Esophagus mucosa (tissue), 1 donor: ENCODE measurements at regions not wholly inside any gene's neighbourhood (a gene's known extent, or its start where the extent isn't known, plus 50 kb on each side); places are given as distances from the start of the nearest gene placed in this dataset.

Experiments
- ATAC-seq: fragments of 200-7000 bp; cut with Tn5 transposase; one replicate; pipeline ENCODE4 v1.9.1; 2020
- donor health status: DM: yes; HTN: yes; CAD: no.

DNA sequence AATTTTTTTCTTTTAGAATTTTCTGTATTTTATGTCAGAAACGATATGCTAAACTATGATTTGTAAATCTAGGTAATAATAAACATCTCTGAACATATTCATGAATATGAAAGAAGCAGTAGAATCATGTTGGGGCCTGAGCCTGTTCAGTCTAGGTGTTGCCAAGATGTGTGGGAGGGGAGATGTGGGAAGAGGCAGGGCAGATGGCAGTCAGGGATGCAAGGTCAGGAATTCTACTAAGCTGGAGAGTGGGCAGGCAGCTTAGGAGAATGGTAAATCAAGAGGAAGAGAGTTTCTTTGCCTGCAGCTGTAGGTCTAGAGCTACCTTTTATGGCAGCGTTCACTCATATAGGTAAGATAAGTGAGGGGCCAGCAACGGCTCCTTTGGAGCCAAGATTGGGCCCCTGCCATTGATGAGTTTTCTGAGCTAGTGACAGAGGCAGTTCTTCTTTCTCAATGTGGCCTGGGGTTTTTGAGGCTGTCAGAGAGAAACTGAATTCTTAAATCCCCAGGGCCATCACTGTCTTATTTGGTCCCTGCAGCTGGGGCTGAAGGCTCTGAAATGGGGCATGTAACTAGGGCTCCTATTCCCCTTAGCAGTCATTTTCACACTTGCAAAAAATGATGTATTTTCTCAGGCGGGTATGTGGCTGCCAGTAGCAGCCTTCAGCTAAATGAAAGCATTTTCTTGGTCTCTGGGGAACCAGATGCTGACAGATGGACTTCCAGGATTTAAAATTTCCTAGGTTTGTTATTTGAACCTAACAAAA is 232.8 kb downstream of the PIK3C3 start:
- peak; percentile 58 for ATAC-seq

DNA sequence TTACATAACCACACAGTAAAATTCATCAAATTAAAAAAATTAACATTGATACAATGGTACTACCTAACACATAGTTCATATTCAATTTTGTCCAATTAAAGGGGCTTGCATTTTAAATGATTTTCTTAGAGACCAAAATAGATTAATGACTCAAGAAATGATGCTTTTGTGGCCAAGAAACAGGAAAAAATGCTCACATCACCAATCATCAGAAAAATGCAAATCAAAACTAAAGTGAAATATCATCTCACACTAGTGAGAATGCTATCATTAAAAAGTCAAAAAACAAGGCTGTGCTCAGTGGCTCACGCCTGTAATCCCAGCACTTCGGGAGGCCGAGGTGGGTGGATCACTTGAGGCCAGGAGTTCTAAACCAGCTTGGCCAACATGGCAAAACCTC is 235.6 kb downstream of the PIK3C3 start:
- no peak for ATAC-seq

DNA sequence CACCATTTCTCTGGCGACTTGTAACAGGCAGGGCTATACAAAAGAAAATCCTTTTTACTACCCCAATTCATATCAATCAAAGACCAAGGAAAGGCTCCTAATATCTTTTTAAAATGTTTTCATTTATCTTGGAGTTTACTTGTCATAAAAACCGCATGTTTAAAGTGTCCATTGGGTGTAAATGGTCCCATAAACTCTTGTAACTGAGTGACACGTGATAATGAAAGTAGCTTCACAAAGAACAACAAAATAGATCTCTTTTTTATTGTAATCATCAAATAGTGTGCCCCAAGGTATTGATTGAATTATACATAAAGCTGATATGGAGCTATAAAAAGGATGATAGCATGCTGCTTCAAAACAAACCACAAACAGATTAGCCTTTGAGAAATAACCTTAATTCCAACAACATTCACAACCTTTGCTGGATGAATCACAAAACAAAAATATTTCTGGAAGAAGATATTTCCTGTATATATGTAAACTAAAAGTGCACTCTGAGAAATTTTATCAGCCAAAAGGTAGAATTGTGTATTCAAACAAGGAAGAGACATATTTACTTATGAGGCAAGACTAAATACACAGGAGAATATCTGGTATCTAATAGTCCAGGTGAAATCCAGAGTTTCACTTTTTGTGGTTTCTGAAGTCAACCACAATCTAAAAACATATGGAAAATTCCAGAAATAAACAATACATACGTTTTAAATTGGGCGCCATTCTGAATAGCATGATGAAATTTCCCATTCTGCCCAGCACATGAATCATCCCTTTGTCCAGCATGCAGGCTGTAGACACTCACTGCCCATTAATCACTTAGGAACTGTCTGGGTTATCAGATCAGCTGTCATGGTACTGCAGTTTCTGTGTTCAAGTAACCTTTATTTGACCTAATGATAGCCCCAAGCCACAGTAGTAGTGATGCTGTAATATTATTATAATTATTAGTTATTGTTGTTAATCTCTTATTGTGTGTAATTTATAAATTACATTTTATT is 237.5 kb downstream of the PIK3C3 start:
- no peak for ATAC-seq

DNA sequence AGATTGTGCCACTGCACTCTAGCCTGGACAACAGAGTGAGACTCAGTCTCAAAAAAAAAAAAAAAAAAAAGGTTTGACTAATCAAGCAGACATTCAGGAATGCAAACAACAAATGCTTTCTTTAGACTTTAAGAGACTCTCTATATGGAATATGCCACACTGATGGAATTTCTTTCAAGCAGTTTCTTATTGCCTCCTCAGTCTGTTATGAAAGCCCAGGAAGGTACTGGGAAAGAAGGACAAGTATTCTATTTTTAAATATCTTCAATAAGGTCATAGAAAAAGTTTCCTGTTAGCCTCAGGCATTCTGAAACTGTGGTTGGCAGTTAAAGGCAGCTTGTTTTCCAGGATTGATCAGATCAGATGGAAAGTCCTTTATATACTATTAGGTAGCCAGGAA is 241.6 kb downstream of the PIK3C3 start:
- ATAC-seq = no peak

DNA sequence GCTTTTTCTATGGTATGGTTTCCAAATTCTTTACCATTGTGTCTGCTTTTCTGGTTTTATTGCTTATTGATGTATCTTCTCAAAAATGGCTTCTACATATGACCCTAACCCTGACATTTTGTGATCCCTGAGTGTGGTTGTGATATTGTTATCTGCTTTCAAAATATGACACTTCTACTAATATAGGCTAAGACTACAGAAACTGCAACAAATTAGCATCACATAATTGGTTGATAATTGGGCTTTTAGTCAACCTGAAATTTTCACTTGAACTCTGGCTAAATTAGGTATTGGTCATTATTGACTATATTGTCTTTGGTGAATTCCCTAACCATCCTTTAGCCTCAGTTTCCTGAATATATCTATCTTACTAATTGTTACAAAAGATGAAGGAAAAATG is 246.1 kb downstream of the PIK3C3 start:
- ATAC-seq = no peak

DNA sequence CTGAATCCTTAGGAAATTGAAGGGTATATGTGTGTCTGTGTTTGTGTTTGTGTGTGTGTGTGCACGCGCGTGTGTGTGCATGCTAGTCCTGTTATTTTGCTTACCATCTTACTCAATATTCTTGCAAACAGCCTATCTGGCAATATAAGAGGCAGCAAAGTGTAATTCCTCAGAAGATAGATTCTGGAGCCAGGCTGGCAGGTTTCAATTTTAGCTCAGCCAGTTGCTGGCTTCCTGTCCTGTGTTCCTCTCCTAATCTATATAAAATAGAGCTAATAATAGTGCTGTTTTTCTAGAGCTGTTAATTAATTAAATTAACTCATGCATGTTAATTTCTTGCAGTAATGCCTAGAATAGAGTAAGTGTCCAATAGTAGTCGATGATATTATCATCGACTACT is 256.2 kb downstream of the PIK3C3 start:
- no peak for ATAC-seq

DNA sequence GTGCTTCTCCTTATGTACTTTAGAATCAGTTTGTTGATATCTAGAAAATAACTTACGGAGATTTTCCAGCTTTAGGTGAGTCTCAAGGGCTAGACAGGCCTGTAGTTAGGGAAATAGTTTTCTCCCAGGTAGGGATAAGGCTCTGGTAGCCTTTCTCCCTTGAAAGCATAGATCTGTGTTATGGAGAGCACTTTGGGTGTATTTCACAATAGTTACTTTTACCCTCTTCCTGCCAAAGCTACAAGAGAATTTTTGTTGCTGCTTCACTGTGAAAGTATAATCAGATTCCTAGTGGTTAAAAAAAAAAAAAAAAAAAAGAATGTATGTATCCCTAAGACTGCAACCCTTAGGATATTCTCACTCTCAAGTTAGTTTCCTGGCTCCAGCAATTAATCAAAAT is 267.5 kb downstream of the PIK3C3 start:
- no peak for ATAC-seq

DNA sequence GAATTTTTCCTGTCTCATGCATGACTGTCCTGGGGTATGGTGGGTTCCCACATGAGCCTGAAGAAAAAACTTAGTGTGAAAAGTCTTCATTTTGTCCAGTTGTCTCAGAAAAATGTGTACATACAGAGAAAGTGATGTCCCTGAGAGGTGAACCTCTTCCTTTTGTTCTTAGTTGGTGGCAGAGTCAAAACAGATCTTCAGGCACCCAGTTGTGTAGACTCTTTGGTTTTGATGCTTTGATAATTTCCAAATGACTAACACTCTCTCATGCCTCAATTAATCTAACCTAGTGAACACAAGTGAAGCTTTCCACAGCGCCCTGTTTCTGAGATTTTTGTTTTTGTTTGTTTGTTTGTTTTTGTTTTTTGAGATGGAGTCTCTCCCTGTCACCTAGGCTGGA is 273.5 kb downstream of the PIK3C3 start:
- no peak for ATAC-seq

DNA sequence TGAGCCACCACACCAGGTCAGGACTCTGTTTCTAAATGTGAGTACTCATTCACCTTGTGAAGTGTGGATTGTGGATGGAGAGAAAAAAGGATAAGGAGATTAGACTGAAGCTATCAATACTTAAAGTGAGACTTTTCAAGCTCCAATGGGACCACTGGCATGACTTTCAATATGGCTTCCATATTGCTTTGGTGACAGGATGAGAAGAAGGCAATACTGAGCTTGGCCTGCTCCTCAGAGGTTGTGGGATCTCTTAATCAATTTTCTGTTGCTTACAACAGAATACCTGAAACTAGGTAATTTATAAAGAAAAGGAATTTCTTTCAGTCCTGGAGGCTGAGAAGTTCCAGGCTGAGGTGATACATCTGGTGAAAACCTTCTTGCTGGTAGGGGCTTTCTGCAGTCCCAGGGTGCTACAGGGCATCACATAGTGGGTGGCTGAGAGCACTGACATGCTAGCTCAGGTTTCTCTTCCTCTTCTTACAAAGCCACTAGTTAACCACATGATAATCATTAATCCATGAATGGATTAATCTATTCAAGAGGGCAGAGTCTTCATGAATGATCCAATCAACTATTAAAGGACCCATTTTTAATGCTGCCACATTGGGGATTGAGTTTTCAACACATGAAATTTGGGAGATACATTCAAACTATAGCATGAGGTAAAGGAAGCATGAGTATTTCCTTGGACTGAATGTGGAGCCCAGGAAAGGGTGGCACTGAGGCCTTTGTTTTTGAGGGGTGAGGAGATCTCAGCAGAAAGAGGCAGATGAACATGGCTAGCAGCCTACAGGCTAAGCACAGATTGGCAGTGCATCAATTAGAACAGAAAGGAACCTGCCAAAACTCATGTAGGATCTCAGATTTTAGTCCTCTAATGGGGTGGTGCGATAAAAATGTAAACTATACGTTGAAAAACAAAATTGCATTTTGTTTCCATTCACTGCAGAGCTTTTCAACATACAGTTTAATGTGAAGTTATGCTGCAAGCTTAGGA is 274.5 kb downstream of the PIK3C3 start:
- ATAC-seq = no peak

DNA sequence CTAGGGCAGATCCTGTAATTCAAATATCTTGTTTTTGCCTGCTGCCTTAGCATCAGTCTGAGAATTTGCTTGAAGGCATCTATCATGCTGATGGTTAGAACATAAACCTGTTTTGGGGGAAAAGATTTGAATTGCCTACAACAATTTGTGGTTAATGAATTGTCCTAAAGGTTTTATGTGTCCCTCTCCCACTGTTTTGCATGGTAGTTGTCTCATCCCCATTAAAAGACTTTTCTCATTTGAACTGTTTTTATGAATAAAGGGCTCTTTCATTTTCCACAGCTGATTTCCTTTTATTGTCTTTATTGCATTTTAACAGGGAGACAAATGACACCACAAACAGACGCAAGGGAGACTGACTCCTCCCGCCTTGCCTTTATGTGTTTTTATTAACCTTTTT is 275.6 kb downstream of the PIK3C3 start:
- ATAC-seq = no peak

DNA sequence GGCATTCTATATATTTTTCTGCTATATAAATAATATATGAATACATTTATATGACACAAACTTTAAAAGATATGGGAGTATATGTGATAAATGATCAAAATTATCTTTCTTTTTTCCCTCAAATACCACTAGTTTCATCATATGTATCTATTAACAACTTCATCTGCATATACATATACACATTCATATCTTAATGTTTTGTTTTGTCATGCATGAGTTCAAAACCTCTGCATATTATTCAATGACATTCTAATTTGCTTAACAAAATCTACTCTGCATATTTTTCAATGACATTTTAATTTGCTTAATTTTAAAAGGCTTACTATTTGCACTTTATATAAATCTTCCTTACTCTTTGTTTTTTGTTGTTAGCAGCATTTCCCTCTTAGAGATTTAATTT is 276.2 kb downstream of the PIK3C3 start:
- ATAC-seq = no peak

DNA sequence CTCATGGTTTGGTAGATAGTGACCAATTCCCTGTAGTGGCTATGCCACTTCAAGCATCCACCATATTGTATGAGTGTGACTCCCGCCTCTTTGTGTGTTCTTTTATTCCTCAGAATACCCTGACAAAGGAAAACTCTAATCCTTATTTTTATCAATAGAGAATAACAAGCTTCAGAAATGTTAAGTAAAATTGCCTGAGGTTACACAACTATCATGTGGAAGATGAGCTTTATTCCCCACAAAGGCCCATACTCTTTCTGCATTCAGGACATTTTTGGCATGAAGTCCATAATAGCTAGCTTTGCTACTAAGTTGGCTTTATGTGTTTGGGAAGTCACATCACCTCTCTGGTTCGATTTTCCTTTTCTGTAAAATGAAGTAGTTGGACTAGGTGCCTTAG is 276.8 kb downstream of the PIK3C3 start:
- ATAC-seq = no peak

DNA sequence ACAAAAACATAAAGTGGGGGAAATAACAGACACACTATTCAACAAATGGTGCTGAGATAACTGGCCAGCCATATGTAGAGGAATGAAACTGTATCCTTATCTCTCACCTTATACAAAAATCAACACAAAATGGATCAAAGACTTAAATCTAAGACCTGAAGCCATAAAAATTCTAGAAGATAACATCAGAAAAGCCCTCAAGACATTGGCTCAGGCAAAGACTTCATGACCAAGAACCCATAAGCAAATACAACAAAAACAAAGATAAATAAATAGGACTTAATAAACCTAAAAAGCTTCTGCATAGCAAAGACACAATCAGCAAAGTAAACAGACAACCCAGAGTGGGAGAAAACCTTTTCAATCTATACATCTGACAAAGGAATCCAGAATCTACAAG is 278.9 kb downstream of the PIK3C3 start:
- ATAC-seq = no peak

DNA sequence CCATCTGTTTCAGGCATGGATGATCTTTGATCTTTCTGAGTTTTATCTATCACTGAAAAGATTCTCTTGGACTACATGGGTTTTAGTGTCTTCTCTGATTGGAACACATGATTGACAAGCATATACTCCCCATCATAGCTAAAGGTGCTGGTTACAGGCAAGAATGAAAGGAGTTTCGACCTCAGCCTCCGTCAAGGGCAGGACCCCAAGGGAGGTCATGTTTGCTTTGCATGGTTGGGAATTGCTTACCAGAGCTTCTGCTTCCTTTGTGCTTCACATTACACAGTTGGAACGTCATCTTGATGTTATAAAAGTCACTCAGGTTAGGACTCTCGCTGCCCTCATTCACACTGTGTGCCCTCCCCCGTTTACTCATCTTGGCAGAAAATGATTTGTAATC is 287.7 kb downstream of the PIK3C3 start:
- ATAC-seq = no peak

DNA sequence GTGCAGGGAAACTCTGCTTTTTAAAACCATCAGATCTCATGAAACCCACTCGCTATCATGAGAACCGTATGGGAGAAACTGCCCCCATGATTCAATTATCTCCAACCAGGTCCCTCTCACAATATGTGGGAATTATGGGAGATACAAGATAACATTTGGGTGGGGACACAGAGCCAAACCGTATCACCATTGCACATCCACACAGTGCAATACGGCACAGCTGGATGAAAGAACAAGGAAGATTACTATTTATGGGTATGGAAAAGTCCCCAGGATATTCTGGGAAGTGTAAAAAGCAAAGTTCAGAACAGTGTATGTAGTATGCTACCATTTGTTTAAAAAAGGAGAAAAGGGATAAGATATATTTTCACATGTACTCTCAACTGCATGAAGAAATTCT is 290.1 kb downstream of the PIK3C3 start:
- ATAC-seq = no peak

DNA sequence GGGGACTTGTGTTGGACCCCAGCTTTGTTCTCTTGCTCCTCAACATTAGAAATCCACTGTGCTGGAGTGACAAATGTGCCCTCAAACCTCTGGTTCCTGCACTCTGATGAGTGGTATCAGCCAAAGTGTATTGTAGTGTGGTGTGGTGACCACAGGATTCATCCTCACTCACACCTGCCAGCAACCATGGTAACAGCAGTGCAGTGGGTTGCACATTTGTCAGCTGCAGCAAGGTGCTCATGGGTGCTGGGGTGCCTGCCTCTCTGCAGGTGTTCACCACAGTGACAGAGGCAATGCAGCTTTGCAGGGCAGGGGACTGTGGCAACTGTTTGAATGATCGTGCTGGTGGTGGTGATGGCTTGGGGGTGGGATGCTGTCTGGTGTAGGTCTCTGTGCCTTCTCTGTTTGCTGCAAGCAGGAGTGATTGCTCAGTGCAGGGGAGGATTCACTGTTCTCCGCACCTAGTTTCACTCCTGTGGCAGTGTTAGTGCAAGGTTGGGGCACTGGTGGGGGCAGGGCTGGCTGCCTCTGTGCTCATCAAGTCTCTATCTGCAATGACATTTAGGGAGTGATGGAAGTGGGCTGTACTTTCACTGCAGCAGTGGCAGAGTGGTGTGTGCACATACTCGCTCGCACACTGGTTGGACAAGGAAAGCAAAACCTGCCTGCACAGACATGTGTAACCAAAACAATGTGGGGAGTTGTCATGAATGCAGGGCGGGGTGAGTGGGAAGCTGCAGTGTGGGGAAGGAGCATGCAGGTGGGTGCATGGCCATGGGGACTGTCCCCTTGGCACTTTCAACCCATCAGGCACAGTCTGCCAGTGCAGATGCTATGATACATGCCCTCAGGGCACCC is 301.1 kb downstream of the PIK3C3 start:
- peak; percentile 99 for ATAC-seq

DNA sequence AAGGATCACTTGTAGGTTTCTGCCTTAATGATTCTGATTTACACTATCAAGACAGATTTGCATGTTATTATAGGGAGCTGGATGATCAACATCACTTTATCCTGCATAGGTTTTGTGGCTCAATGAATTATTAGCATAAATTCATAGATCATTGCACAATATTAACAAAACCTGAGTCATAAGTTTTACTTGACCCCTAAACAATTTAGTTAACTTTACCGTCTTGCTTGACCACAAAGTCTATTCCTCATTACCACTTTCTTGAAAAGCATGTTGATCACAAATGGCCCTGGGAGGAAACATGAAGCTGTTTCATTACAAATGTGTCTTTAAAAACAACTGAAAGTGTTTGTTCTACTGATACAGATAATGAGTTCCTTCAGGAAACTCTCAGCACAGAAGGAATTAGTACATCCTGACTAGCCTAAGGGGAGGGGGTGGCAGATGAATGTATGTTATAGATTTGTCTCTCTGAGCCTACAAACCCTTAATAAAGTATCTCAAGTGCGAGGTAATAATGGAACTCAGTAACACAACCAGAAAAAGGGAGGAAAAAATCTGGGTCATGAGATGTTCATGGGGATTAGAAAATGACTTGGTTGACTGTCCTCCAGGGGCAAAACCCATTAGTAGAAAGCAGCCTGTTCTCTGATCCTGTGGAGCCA is 303.4 kb downstream of the PIK3C3 start:
- ATAC-seq = no peak

DNA sequence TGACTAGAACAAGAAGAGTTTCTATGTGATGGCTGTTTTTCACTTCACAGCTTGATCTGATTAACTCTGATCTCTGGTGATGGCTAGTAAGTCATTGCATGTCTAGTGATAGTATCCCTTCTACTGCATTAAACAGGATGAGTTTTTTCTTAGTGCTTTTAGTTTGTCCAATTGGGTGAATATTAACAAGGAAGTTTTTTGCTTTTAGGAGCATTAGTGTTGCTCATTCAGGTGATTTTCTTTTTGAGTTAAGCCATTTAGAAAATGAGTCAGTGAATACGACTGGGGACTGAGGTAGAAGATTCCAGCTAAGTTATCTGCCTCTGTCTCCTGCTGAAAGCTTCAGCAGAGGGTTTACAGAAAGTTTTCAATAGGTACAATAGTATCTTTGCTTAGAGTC is 306.7 kb downstream of the PIK3C3 start:
- no peak for ATAC-seq

DNA sequence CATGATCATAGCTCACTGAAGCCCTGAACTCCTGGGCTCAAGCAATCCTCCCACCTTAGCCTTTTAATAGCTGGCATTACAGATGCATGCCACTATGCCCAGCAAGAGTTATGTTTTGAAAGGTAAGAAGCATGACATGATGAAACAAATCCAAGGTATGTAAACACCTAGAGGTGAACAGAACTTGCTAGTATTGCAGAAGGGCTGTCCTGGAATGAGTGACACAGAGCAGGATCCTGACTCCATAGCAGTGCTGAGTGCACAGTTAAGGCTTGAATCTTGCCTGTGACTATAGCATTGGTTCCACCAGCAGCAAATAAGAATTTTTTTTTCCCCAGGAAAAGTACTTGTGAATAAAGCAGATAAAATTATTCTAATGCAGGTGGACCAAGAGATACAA is 309.5 kb downstream of the PIK3C3 start:
- peak; percentile 67 for ATAC-seq

DNA sequence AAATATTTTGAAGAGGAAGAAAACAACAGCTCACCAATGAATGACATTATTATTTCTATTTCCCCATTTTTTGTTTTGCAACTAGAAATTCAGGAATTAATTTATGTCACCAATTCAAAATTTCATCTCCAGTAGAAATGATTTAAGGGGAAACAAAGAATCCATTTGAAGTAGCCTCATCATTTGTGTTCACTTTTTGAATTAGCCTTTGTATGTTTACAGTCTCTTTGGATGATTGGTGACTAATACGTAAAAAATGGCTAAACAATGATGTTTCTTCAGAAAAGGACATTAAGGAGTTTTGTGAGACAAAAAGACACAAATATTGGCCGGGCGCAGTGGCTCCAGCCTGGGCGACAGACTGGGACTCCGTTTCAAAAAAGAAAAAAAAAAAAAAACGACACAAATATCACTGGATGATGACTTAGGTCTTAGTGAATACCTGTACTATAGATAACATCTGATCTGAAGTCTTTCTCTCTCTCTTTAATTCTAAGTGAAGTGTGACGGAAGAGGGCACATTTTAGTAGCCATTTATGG is 313.2 kb downstream of the PIK3C3 start:
- ATAC-seq = no peak

DNA sequence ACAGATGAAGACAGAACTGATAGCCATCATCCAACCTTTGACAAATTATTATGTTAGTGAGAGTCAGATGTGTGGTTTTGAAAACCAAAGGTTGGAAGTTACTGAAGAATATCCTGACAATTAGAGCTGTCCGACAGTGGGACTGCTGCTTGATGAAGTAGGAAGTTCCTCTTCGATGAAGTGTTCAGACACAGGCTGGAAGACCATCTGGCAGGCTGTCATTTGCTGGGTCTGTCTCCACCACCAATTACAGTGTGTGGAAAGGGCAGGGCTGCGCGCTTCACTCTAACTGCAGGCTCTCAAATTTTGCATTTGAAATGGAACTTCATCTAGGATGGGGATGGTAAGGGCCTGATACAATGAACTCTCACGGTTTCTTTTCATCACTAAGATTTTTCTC is 313.8 kb downstream of the PIK3C3 start:
- no peak for ATAC-seq
